Skin epidermis (tissue), 12 donors: ENCODE measurements at regions not wholly inside any gene's neighbourhood (a gene's known extent, or its start where the extent isn't known, plus 50 kb on each side); places are given as distances from the start of the nearest gene placed in this dataset.

Experiments
- H3K27ac ChIP-seq, 21 experiments: fragments of 200-600 bp; sonication (generic) in 11 of 21; one replicate each; pipeline ENCODE4 v1.5.0; 2020; ENCODE audit warnings: mild to moderate bottlenecking in 3 of 21, inconsistent platforms in 2 of 21, moderate library complexity in 2 of 21
- H3K4me3 ChIP-seq, 7 experiments: fragments of 200-600 bp; sonication (generic) in 2 of 7; one replicate each; pipeline ENCODE4 v1.5.0; 2020; ENCODE audit warnings: inconsistent platforms in 2 of 7, mild to moderate bottlenecking in 2 of 7, moderate library complexity in 1 of 7

DNA sequence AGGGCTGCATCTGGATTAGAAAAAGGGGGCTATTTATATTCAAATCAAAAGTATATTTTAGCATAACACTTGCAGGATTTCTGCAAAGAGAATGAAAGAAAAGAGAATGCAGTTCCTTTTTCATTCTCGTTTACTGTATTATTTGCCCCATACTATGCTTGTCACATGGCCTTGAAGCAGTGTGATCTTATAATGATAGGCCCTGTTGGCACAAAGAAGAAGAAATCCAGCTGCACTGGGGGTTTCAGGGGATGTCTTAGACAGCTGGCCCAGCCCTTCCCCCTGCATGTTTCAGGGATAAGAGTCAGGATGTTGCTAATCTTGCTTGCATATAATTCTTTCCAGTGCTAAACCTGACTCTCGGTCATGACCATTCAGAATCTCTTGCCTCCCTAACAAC is 369.5 kb downstream of the SEC16B start:
- Histone ChIP-seq H3K27ac (no peak overlapping the region), H3K4me3 (no peak overlapping the region)

- H3K27ac ChIP-seq = no peak overlapping the region
- no peak overlapping the region for H3K4me3 ChIP-seq
Measured at GRCh38 chr1:177597393-177597792, 372.5 kb downstream of the SEC16B start.

GRCh38 chr1:177596485-177596884 is 373.4 kb downstream of the SEC16B start:
- no peak overlapping the region for H3K27ac ChIP-seq

DNA sequence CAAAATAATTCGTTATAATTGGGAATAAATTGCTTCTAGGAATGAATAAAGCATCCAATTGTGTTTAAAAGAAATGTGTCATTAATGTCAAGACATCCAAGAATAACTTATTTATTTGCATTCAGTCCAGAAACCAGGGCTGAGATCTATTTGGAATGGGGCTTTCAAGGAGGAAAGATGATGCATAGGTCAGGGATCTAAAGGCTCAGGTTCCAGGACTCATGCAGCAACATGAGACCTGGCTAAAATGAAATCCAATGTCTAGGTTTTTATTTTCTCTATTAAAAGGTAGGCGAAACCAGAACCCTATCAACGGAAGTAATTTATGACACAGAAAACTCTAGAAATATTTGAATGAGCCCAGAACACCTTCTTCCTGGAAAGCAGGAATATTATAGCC is 376.8 kb downstream of the SEC16B start:
- no peak overlapping the region for H3K27ac ChIP-seq
- H3K4me3 ChIP-seq = no peak overlapping the region

More at GRCh38 chr1:177596485-177596884, 373.4 kb downstream of the SEC16B start:
- H3K4me3 ChIP-seq = no peak overlapping the region

- Histone ChIP-seq H3K27ac (no peak overlapping the region), H3K4me3 (no peak overlapping the region)
Measured at GRCh38 chr1:177592624-177593023, 377.2 kb downstream of the SEC16B start.

DNA sequence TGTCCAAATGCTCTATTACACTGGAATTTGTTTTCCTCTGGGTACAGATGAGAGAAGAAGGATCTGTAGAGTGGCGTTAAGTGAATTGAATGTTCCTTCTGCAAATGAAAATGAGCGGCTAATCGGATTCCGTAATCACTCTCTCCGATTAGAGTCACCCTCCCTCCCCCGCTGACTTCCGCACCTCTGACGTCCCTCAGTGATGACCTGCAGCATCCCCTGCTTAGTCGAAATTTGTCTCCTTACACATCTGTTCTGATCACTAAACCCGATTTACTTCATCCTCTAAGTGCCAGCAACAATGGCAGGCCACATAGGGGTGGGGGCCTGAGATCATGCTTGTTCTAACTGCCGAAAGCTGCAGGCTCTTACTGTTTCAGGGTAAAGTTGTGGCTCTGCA is 378.7 kb downstream of the SEC16B start:
- Histone ChIP-seq H3K4me3 (no peak overlapping the region), H3K27ac (no peak overlapping the region)

GRCh38 chr1:177589166-177589565 is 380.7 kb downstream of the SEC16B start:
- Histone ChIP-seq H3K27ac (no peak overlapping the region), H3K4me3 (no peak overlapping the region)

DNA sequence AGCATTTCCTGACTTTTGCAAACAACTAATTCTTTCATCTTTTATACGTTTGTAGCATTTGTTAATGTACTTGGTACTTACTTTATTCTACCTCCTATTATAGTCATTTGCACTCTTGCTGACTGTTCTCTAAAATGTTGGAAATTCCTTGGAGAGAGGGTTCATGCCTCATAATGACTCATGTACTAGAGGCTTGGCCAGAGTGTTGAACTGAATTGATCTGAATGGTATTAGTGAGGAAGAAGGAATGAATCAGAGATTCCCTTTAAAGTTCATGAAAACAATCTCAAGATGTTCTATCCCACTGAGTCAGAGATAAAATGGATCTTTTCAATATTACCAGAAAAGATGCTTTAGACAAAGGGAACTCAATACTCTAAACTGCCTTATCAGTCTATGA is 383.4 kb downstream of the SEC16B start:
- no peak overlapping the region for H3K4me3 ChIP-seq
- peak overlapping the region in 1 of 21 experiments; percentile 0 for H3K27ac ChIP-seq

GRCh38 chr1:177585302-177586220 is 384.3 kb downstream of the SEC16B start:
- Histone ChIP-seq H3K27ac (peak overlapping the region in 6 of 21 experiments; percentile 17 to 67 (median 28)), H3K4me3 (no peak overlapping the region)

- Histone ChIP-seq H3K4me3 (no peak overlapping the region), H3K27ac (no peak overlapping the region)
Measured at GRCh38 chr1:177573901-177574300, 396.0 kb downstream of the SEC16B start.

- H3K4me3 ChIP-seq = no peak overlapping the region
- H3K27ac ChIP-seq = no peak overlapping the region
Measured at GRCh38 chr1:177571485-177572076, 398.3 kb downstream of the SEC16B start.

DNA sequence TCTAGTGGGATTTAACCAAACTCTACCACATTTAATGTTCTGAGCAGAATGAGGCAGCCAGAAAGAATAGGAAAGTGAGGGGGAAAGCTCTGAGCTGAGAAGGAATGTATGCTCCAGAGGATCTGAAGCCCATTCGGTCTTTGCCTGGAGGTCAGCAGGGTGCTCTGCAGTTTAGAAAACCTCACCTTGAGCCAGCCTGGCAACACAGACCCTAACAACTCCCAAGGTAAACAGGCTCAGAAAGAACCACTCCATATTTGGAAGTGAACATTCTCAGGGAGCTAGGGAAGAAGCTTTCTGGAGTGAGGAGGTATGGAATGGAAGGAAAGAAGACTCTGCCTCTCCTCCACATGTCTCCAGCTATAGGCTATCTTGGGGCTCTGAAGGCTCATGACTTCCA is 398.8 kb downstream of the SEC16B start:
- Histone ChIP-seq H3K27ac (no peak overlapping the region), H3K4me3 (no peak overlapping the region)

DNA sequence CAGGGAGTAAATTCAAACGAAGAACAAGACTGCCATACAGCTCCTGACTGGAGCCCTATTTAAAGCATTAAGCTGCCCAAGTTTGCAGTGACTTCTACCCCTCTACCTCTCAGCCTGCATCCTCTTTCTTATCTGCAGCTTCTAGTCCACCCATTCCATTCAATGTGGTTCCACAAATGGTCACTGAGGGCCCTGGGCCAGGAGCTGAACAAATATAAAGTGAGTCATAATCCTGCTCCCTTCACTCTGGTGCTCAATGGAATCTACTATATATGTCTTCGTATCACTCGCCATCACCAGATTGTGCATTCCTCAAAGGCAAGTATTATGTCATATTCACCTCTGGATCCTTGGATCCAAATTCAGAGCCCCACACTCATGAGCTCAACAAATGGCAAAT is 398.7 kb downstream of the BRINP2 start:
- no peak overlapping the region for H3K27ac ChIP-seq
- H3K4me3 ChIP-seq = no peak overlapping the region

GRCh38 chr1:177568622-177569021 is 397.9 kb downstream of the BRINP2 start:
- Histone ChIP-seq H3K27ac (no peak overlapping the region), H3K4me3 (no peak overlapping the region)

DNA sequence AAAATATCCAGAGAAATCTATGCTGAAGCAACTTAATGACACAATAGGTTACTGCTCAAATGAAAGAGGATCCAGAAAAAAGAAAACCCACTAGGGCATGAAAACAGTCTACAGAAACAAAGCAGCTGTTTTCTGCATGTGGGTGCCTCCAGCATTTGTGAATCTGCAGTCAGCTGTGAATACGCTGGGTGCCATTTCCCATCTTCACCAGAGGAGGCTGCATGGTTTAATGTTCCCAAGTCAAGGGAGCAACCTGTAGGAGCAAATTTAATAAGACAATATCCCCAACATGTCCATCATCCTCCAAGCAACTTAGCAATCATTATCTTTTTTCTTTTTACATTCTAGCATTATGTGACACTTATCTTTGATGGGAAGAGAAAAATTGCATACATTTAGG is 396.6 kb downstream of the BRINP2 start:
- Histone ChIP-seq H3K4me3 (no peak overlapping the region), H3K27ac (no peak overlapping the region)

GRCh38 chr1:177566495-177566894 is 395.7 kb downstream of the BRINP2 start:
- Histone ChIP-seq H3K4me3 (no peak overlapping the region), H3K27ac (no peak overlapping the region)

- Histone ChIP-seq H3K27ac (no peak overlapping the region), H3K4me3 (no peak overlapping the region)
Measured at GRCh38 chr1:177561436-177561835, 390.7 kb downstream of the BRINP2 start.

DNA sequence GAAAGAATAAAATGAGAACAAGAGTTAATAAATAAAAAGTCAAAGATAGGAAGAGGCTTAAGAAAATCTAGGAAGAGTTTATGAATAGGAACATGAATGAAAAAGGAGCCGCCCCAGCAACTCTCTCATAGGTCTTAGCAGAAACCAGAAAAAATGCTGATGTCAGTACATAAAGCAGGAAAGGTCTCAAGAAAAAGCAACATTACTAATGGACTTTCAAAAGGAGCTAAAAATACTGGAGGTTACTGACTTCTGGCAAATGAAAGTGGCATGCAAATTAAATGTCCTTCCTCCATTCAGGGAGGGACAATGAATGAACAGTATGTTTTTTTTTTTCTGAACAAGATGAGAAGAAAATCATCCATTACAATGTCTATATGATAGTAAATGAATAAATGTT is 387.6 kb downstream of the BRINP2 start:
- Histone ChIP-seq H3K4me3 (no peak overlapping the region), H3K27ac (no peak overlapping the region)

- no peak overlapping the region for H3K4me3 ChIP-seq
Measured at GRCh38 chr1:177556163-177556562, 385.4 kb downstream of the BRINP2 start.

GRCh38 chr1:177547200-177547599 is 376.4 kb downstream of the BRINP2 start:
- no peak overlapping the region for H3K27ac ChIP-seq
- no peak overlapping the region for H3K4me3 ChIP-seq

More at GRCh38 chr1:177556163-177556562, 385.4 kb downstream of the BRINP2 start:
- no peak overlapping the region for H3K27ac ChIP-seq

GRCh38 chr1:177546346-177546745 is 375.6 kb downstream of the BRINP2 start:
- Histone ChIP-seq H3K4me3 (no peak overlapping the region), H3K27ac (no peak overlapping the region)
